NCI-H82 treated with DMSO at 0.1 percent for 48 hours (cell line): ENCODE measurements at regions not wholly inside any gene's neighbourhood (a gene's known extent, or its start where the extent isn't known, plus 50 kb on each side); places are given as distances from the start of the nearest gene placed in this dataset.
A peak's percentile ranks its signal among the peaks of the same experiment; 100 is the strongest.
"Not testable (repeated sequence)": the region's sequence is repeated elsewhere in the genome, so short reads cannot be mapped to it uniquely, and the experiment has no call there.

ENCODE experiments used
- DNase-seq: peaks from one replicate; lab custom pipeline; 2025; ENCODE audit not compliant: unreplicated experiment; lab: John Stamatoyannopoulos, UW

DNA sequence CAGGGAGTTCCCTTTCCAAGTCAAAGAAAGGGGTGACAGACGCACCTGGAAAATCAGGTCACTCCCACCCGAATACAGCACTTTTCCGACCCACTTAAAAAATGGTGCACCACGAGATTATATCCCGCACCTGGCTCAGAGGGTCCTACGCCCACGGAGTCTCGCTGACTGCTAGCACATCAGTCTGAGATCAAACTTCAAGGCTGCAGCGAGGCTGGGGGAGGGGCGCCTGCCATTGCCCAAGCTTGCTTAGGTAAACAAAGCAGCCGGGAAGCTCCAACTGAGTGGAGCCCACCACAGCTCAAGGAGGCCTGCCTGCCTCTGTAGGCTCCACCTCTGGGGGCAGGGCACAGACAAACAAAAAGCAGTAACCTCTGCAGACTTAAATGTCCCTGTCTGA is 277.8 kb upstream of the ARHGAP42 start:
- not testable (repeated sequence) for DNase-seq

DNA sequence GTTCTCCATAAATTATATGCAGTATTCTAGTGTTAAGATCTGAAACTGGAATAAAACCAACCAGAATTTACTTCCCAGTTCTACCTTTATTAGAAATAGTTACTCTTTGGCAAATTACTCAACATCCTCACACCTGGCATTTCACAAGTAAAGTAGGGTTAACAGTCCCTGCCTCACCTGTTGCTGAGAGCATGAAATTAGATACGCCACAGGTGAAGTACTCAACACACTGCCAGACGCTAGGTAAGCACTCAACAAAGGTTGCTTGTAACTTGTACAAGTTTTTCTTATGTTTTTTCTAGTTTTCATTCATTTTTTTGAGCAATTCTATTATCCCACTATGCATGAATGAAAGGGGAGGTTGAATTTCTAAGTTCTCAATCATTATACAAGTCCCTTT is 267.6 kb upstream of the ARHGAP42 start:
- no peak for DNase-seq

DNA sequence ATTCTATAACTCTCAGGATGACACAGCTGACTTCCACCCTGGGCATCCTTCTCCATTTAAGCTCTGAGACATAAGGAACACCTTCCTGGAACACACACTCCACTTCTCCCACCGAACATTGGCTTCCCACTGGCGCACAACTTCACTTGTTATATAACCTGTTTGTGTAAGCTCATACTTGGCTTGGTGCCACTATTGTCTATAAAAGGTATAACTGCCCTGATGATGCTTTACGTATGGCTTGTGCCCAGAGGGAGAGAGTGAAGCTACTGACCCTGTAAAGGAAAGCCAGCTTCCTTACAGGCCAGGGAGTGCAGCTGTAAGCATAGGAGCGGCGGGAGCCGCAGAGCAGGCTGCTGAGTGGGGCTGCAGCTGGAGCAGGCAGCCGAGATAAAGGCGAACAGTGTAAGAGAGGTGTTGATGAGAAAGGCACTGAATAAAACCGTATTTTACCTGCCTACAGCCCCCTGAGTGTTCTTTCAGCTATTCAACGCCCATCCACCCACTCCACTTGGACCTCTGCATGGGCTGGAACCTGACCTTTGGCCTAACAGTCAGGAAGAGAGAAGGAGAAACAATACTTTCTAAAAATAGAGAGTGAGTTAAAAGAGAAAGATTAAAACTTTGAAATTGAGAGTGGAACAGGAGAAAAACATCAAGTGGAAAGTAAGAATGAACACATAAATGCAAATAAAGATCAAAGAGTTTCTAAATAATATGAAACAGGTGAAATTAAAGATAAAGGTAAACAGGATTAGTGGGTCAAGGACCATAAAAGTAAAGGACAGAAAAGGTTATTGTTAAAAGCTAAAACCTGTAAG is 252.1 kb upstream of the ARHGAP42 start:
- no peak for DNase-seq

- no peak for DNase-seq
Observed at GRCh38 chr11:100438376-100438775, 248.7 kb upstream of the ARHGAP42 start.

- DNase-seq: no peak
Observed at GRCh38 chr11:100441086-100441485, 246.0 kb upstream of the ARHGAP42 start.

GRCh38 chr11:100442017-100442416 is 245.1 kb upstream of the ARHGAP42 start:
- no peak for DNase-seq

GRCh38 chr11:100445231-100445735 is 241.8 kb upstream of the ARHGAP42 start:
- no peak for DNase-seq

DNA sequence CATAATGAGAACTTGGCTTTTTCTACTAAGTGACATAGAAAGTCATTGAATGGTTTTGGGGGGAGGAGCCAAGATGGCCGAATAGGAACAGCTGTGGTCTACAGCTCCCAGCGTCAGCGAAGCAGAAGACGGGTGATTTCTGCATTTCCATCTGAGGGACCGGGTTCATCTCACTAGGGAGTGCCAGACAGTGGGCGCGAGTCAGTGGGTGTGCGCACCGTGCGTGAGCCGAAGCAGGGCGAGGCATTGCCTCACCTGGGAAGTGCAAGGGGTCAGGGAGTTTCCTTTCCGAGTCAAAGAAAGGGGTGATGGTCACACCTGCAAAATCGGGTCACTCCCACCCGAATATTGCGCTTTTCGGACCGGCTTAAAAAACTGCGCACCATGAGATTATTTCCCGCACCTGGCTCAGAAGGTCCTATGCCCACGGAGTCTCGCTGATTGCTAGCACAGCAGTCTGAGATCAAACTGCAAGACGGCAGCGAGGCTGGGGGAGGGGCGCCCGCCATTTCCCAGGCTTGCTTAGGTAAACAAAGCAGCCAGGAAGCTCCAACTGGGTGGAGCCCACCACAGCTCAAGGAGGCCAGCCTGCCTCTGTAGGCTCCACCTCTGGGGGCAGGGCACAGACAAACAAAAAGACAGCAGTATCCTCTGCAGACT is 235.2 kb upstream of the ARHGAP42 start:
- not testable (repeated sequence) for DNase-seq

DNA sequence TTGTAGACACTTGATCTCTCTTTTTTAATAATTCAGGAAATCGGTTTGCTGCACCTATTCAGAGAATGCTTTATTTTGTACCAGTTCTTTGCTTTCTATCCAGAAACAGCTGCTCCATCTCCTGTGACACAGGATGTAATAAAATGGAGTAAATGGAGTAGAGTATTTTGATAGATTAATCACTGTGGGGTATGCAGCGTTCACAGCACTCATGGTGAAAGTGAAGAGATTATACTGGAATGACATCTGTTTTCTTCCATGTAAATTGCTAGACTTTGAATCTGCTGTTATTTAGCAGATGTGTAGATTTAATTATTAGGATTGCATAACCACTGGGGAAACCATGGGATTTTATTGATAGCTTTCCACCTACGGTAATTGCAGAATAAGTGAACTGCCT is 227.3 kb upstream of the ARHGAP42 start:
- DNase-seq: peak; percentile 25

- no peak for DNase-seq
Observed at GRCh38 chr11:100460426-100460825, 226.7 kb upstream of the ARHGAP42 start.

- DNase-seq: no peak
Observed at GRCh38 chr11:100467821-100468508, 219.1 kb upstream of the ARHGAP42 start.

GRCh38 chr11:100469835-100470234 is 217.3 kb upstream of the ARHGAP42 start:
- DNase-seq: no peak

DNA sequence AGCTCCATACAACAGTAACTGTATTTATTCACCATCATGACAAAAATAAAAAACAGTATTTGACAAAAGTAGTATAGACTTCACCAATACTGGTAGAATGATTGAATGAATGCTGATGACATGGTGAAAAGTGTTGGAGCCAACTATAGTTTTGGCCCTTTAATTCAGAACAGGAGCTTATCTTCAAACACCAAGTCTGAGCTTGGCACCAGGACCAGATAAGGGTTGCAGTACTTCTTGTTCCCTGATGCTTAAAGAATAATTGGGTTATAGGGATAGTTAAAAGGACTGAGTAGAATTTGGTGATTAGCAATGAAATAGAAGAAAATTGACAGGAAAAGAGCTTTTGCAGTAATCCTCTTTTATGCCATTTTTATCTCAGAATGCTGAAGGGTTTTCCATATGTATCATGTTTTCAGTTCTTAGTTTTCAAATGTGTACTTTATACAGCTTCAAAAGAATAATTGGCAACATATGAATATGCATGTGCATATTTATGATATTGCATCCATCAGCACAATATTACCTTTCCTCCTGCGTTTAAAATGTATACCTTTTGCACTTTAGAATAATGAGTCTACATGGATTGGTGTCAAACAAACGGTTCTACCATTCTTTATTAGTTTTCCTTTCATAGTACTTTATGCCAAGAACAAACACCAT is 214.2 kb upstream of the ARHGAP42 start:
- DNase-seq: no peak

GRCh38 chr11:100473390-100473740 is 213.7 kb upstream of the ARHGAP42 start:
- DNase-seq: no peak

- DNase-seq: no peak
Observed at GRCh38 chr11:100484948-100485347, 202.1 kb upstream of the ARHGAP42 start.

DNA sequence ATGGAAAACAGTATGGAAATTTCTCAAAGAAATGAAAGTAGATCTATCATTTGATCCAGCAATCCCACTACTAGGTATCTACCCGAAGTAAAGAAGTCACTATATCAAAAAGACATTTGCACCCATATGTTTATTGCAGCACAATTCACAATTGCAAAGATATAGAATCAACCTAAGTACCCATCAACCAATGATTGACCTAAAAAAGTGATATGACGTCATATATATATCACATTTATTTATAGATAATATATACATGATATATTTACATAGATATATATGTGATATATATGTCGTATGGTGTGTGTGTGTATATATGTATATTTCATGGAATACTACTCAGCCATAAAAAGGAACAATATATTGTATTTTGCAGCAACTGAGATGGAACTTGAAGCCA is 188.3 kb upstream of the ARHGAP42 start:
- no peak for DNase-seq

DNA sequence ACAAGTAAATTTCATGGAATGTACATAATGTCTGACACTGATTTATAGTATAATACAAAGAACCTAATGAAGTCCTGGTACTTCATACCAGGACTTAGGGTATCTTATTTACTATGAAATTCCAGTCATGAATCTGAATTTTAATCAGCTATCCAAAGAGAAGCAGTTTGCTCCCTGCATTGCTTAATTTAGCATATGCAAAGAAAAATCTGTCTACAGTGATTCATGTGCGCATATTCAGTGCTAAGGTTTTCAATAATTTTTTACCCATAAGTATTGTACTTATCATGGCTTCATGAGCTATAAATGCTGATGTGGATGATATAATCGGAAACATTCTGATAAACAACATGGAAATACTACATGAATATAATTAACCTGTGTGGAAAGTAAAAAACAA is 185.6 kb upstream of the ARHGAP42 start:
- no peak for DNase-seq

GRCh38 chr11:100512475-100512874 is 174.6 kb upstream of the ARHGAP42 start:
- no peak for DNase-seq

GRCh38 chr11:100515087-100515486 is 172.0 kb upstream of the ARHGAP42 start:
- DNase-seq: no peak

GRCh38 chr11:100525197-100525596 is 161.9 kb upstream of the ARHGAP42 start:
- DNase-seq: no peak

DNA sequence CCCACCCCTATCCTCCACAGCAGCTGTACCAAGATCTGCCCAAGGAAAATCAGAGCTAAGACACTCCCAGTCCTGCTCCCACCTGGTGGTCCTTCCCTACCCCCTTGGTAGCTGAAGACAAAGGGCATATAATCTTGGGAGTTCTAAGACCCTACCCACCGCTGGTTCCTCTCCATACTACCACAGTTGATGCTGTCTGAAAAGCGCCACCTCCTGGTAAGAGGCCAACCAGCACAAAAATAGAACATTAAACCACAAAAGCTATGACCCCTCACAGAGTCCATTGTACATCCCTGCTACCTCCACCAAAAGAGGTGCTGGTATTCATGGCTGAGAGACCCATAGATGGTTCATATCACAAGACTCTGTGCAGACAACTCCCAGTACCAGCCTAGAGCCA is 161.5 kb upstream of the ARHGAP42 start:
- no peak for DNase-seq
